ENCODE measurements at regions not wholly inside any gene's neighbourhood (a gene's known extent, or its start where the extent isn't known, plus 50 kb on each side); places are given as distances from the start of the nearest gene placed in this dataset.
"Not testable (repeated sequence)": the region's sequence is repeated elsewhere in the genome, so short reads cannot be mapped to it uniquely, and the experiment has no call there.

DNA sequence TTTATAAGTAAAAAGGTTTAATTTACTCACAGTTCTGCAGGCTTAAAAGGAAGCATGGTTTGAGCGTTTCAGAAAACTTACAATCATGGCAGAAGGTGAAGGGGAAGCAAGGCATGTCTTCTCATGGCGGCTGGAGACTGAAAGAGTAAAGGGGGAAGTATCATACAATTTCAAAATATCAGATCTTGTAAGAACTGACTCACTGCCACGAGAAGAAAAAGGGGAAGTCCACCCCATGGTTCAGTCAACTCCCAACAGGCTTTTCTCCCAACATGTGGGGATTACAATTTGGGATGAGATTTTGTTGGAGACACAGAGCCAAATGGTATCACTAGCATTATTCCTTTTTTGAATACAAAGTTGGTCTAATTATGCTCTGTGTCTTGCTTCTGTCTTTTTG is 627.9 kb upstream of the ST8SIA4 start:
- DNase-seq (ENCODE audit: extremely low spot score) = no peak
- ChIA-PET POLR2A (no interaction called here), CTCF (no interaction called here)
- TF ChIP-seq FOXK2 (IDR thresholded peaks at IDR 0.05) = no peak
- no peak for TF ChIP-seq FOXA1 (IDR thresholded peaks at IDR 0.05)
- TF ChIP-seq FOXM1 (IDR thresholded peaks at IDR 0.05; ENCODE audit: borderline replicate concordance) = no peak
- TF ChIP-seq, protein P1, sequence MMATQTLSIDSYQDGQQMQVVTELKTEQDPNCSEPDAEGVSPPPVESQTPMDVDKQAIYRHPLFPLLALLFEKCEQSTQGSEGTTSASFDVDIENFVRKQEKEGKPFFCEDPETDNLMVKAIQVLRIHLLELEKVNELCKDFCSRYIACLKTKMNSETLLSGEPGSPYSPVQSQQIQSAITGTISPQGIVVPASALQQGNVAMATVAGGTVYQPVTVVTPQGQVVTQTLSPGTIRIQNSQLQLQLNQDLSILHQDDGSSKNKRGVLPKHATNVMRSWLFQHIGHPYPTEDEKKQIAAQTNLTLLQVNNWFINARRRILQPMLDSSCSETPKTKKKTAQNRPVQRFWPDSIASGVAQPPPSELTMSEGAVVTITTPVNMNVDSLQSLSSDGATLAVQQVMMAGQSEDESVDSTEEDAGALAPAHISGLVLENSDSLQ (IDR thresholded peaks at IDR 0.05) = no peak
- TF ChIP-seq SP1 (IDR thresholded peaks at IDR 0.05) = no peak
- no peak for TF ChIP-seq LEF1 (IDR thresholded peaks at IDR 0.05; ENCODE audit: borderline replicate concordance)
- TF ChIP-seq ZNF384 (IDR thresholded peaks at IDR 0.05) = no peak
- TF ChIP-seq CTBP1 (IDR thresholded peaks at IDR 0.05; ENCODE audit: borderline replicate concordance) = no peak
- TF ChIP-seq SUZ12 (IDR thresholded peaks at IDR 0.05) = no peak
- TF ChIP-seq L3MBTL2 (conservative IDR thresholded peaks at IDR 0.05) = no peak
- TF ChIP-seq TARDBP (IDR thresholded peaks at IDR 0.05) = no peak

DNA sequence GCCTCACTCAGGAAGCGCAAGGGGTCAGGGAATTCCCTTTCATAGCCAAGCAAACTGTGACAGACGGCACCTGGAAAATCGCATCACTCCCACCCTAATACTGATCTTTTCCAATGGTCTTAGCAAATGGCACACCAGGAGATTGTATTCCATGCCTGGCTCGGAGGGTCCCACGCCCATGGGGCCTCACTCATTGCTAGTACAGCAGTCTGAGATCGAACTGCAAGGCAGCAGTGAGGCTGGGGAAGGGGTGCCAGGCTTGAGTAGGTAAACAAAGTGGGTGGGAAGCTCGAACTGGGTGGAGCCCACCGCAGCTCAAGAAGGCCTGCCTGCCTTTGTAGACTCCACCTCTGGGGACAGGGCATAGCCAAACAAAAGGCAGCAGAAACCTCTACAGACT is 626.0 kb upstream of the ST8SIA4 start:
- POLR2A ChIA-PET; DNase-seq (ENCODE audit: extremely low spot score); CTCF ChIA-PET: not testable (repeated sequence)

DNA sequence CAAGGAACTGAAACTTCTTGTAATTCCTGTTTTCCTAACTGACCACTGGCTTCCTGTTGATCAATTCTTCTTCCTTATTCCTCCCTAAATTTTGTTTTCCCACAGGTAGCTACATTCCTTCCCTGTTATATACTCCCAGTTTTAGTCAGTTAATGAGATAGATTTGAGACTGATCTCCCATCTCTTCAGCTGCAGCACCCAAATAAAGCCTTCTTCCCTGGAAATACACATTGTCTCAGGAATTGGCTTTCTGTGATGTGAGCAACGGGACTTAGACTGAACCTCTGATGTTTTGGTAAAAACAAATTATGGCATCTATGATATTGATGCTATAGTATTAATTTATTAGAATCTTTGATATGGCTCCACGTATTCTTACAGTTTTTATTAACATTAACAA is 617.3 kb upstream of the ST8SIA4 start:
- POLR2A ChIA-PET = no interaction called here
- CTCF ChIA-PET = no interaction called here
- DNase-seq (ENCODE audit: extremely low spot score) = no peak
- no peak for TF ChIP-seq FOXM1 (IDR thresholded peaks at IDR 0.05; ENCODE audit: borderline replicate concordance)
- TF ChIP-seq ELF4 (IDR thresholded peaks at IDR 0.05) = no peak
- TF ChIP-seq FOXK2 (IDR thresholded peaks at IDR 0.05) = no peak
- no peak for TF ChIP-seq FOXA1 (IDR thresholded peaks at IDR 0.05)
- TF ChIP-seq ARNT (IDR thresholded peaks at IDR 0.05) = no peak
- no peak for TF ChIP-seq CTBP1 (IDR thresholded peaks at IDR 0.05; ENCODE audit: borderline replicate concordance)
- TF ChIP-seq TARDBP (IDR thresholded peaks at IDR 0.05) = no peak
- TF ChIP-seq SP1 (IDR thresholded peaks at IDR 0.05) = no peak
- no peak for TF ChIP-seq BHLHE40 (IDR thresholded peaks at IDR 0.05; ENCODE audit: borderline replicate concordance)
- TF ChIP-seq LEF1 (IDR thresholded peaks at IDR 0.05; ENCODE audit: borderline replicate concordance) = no peak
- no peak for TF ChIP-seq ZNF384 (IDR thresholded peaks at IDR 0.05)
- no peak for TF ChIP-seq NFRKB (IDR thresholded peaks at IDR 0.05)
- TF ChIP-seq, protein P1 (IDR thresholded peaks at IDR 0.05) = no peak
- no peak for TF ChIP-seq L3MBTL2 (conservative IDR thresholded peaks at IDR 0.05)
- no peak for TF ChIP-seq SUZ12 (IDR thresholded peaks at IDR 0.05)

DNA sequence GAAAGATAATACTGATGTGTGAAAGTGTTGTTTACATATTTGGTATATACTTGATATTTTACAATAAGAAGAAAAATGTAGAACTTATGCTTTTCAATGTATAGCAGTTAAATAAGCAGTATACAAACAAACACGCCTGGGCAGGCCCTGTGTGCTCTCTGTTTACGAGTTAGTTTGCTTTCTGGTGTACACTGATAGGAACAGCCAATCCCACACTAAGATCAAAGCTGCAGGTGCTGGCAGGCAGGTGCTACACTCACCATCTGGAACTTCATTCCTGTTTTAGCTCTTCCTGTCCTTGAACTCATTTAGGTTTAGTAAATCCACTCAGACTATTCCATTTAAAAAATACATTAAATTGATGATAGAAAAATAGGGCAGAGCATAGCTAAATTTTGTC is 614.7 kb upstream of the ST8SIA4 start:
- POLR2A ChIA-PET = no interaction called here
- TF ChIP-seq NFRKB (IDR thresholded peaks at IDR 0.05) (no peak), ZNF384 (IDR thresholded peaks at IDR 0.05) (no peak), FOXA1 (IDR thresholded peaks at IDR 0.05) (no peak), SUZ12 (IDR thresholded peaks at IDR 0.05) (no peak), FOXK2 (IDR thresholded peaks at IDR 0.05) (no peak), ELF4 (IDR thresholded peaks at IDR 0.05) (no peak), TARDBP (IDR thresholded peaks at IDR 0.05) (no peak), FOXM1 (IDR thresholded peaks at IDR 0.05; ENCODE audit: borderline replicate concordance) (no peak), CTBP1 (IDR thresholded peaks at IDR 0.05; ENCODE audit: borderline replicate concordance) (no peak), BHLHE40 (IDR thresholded peaks at IDR 0.05; ENCODE audit: borderline replicate concordance) (no peak), L3MBTL2 (conservative IDR thresholded peaks at IDR 0.05) (no peak), LEF1 (IDR thresholded peaks at IDR 0.05; ENCODE audit: borderline replicate concordance) (no peak), SP1 (IDR thresholded peaks at IDR 0.05) (no peak)
- TF ChIP-seq, protein P1 (IDR thresholded peaks at IDR 0.05) = no peak
- CTCF ChIA-PET = no interaction called here
- DNase-seq (ENCODE audit: extremely low spot score) = no peak

DNA sequence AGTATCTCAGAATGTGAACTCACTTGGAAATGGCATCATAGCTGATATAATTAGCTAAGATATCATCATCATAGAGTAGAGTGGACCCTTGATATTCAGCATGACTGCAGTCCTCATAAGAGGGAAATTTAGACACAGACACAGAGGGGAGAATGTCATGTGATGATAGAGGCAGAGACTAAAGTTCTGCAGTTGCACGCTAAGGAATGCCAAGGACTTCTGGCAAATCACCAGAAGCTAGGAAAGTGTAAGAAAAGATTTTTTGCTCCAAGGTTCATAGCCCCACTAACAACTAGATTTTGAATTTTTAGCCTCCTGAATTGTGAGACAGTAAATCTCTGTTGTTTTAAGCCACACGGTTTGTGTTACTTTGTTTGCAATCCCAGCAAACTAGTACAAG is 612.6 kb upstream of the ST8SIA4 start:
- CTCF ChIA-PET = no interaction called here
- DNase-seq (ENCODE audit: extremely low spot score) = no peak
- TF ChIP-seq SUZ12 (IDR thresholded peaks at IDR 0.05) (no peak), FOXA1 (IDR thresholded peaks at IDR 0.05) (no peak), FOXK2 (IDR thresholded peaks at IDR 0.05) (no peak), BHLHE40 (IDR thresholded peaks at IDR 0.05; ENCODE audit: borderline replicate concordance) (no peak), ELF4 (IDR thresholded peaks at IDR 0.05) (no peak), SP1 (IDR thresholded peaks at IDR 0.05) (no peak), TARDBP (IDR thresholded peaks at IDR 0.05) (no peak), CTBP1 (IDR thresholded peaks at IDR 0.05; ENCODE audit: borderline replicate concordance) (no peak), LEF1 (IDR thresholded peaks at IDR 0.05; ENCODE audit: borderline replicate concordance) (no peak), ZNF384 (IDR thresholded peaks at IDR 0.05) (no peak), L3MBTL2 (conservative IDR thresholded peaks at IDR 0.05) (no peak)
- TF ChIP-seq, protein P1 (IDR thresholded peaks at IDR 0.05) = no peak
- POLR2A ChIA-PET = no interaction called here

DNA sequence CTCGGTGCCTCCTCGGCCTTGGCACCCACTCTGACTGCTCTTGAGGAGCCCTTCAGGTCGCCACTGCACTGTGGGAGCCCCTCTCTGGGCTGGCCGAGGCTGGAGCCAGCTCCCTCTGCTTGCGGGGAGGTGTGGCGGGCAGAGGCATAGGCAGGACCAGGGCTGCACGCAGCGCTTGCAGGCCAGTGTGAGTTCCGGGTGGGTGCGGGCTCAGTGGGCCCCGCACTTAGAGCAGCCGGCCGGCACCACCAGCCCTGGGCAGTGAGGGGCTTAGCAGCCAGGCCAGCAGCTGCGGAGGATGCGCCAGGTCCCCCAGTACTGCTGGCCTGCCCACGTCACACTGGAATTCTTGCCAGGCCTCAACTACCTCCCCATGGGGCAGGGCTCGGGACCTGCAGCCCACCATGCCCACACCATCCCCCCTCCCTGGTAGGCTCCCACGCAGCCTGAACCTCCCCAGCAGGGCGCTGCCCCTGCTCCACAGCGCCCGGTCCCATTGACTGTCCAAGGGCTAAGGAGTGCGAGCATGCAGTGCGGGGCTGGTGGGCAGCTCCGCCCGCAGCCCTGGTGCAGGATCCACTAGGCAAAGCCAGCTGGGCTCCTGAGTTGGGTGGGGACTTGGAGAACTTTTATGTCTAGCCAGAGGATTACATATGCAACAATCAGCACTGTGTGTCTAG is 602.9 kb upstream of the ST8SIA4 start:
- POLR2A ChIA-PET = no interaction called here

More for the DNA sequence above, 602.9 kb upstream of the ST8SIA4 start:
- TF ChIP-seq ZNF384 (IDR thresholded peaks at IDR 0.05) (no peak), L3MBTL2 (conservative IDR thresholded peaks at IDR 0.05) (no peak), SP1 (IDR thresholded peaks at IDR 0.05) (no peak), BHLHE40 (IDR thresholded peaks at IDR 0.05; ENCODE audit: borderline replicate concordance) (no peak), HDGF (IDR thresholded peaks at IDR 0.05; ENCODE audit: borderline replicate concordance) (no peak)
- TF ChIP-seq, protein P1 (IDR thresholded peaks at IDR 0.05) = no peak
- CTCF ChIA-PET = no interaction called here
- no peak for DNase-seq (ENCODE audit: extremely low spot score)

Data from HEK293T (cell line).